ENCODE measurements at regions not wholly inside any gene's neighbourhood (a gene's known extent, or its start where the extent isn't known, plus 50 kb on each side); places are given as distances from the start of the nearest gene placed in this dataset.
A peak's percentile ranks its signal among the peaks of the same experiment; 100 is the strongest.

- ChIA-PET CTCF (interaction anchor here (0.8 to 3.8 kb wide), 16 partner anchors 10 to 189 kb away, joined by 3 to 20 read pairs (median 4); no protein-coding TSS in a partner anchor), POLR2A (no interaction called here)
- peak overlapping the region; percentile 83 for H3K4me2 ChIP-seq
- ATAC-seq: peak; percentile 80 to 95
- peak overlapping the region; percentile 38 for H3K4me3 ChIP-seq
- FAIRE-seq: no peak
- 57% methylated on average over 15 of the region's 56 CpGs for WGBS (ENCODE audit: missing lambda C conversion rate)
- no peaks in the 10 kb centered on the region for H3K9me3 ChIP-seq
- TF ChIP-seq EP300 (IDR thresholded peaks at IDR 0.05) (no peak), MYC (IDR thresholded peaks at IDR 0.05; ENCODE audit: borderline replicate concordance, low read length) (no peak), SMC3 (IDR thresholded peaks at IDR 0.05) (peak; percentile 83), RCOR1 (IDR thresholded peaks at IDR 0.05; ENCODE audit: low read depth, low read length) (no peak), PBX3 (IDR thresholded peaks at IDR 0.05) (no peak), RAD21 (conservative IDR thresholded peaks at IDR 0.05 in 1 of 2, IDR thresholded peaks at IDR 0.05 in 1 of 2) (peak; percentile 45 to 78; a peak in 4 of 5 replicates), HMGXB4 (CRISPR knock-in tag; IDR thresholded peaks at IDR 0.05; ENCODE audit: borderline replicate concordance) (0 out of 2 replicates have a peak, but pooled peaks have one; percentile 46)
- TF ChIP-seq, protein P1, sequence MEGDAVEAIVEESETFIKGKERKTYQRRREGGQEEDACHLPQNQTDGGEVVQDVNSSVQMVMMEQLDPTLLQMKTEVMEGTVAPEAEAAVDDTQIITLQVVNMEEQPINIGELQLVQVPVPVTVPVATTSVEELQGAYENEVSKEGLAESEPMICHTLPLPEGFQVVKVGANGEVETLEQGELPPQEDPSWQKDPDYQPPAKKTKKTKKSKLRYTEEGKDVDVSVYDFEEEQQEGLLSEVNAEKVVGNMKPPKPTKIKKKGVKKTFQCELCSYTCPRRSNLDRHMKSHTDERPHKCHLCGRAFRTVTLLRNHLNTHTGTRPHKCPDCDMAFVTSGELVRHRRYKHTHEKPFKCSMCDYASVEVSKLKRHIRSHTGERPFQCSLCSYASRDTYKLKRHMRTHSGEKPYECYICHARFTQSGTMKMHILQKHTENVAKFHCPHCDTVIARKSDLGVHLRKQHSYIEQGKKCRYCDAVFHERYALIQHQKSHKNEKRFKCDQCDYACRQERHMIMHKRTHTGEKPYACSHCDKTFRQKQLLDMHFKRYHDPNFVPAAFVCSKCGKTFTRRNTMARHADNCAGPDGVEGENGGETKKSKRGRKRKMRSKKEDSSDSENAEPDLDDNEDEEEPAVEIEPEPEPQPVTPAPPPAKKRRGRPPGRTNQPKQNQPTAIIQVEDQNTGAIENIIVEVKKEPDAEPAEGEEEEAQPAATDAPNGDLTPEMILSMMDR (IDR thresholded peaks at IDR 0.05): peak; percentile 79
- H3K4me1 ChIP-seq: peaks cover 17% of the 10 kb centered on the region; the same call in 2 of the 3 replicates
- DNase-seq (ENCODE audit: low read depth in 1 of 2, low spot score in 1 of 2): peak; percentile 29 to 44
- H3K27ac ChIP-seq: peak overlapping the region; percentile 55 to 86; a peak in 5 of 6 replicates
These were observed 106.8 kb upstream of the CLMP start for GRCh38 chr11:123301696-123302400.

DNA sequence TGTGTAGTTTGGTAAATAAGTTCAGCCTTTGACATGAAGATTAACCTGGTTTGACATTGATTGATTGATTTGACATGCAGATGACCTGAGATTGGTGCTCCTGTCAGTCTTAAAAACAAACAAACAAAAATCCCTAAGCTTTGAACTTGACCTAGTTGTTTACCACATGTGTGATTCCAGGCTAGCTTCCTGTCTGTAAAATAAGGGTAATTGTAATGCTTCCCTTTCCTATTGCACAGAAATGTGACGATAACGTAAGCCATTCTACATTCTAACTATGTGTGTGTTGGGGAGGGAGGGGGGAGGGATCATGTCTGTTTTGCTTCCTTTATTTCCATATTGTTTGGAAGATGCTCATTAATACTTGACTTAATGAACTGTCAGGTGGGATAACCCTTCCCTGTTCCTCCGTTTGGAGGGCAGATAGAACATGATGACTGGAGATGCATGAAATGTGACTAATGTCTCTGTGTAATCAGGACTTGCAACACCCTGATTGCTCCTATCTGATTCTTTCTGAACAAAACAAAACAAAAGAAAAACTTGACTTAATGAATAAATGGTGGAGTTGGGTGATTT lies 106.1 kb upstream of the CLMP start:
- H3K27ac ChIP-seq: peak overlapping the region in 1 of 2 experiments; percentile 86; a peak in 3 of 6 replicates
- H3K4me2 ChIP-seq: peak overlapping the region; percentile 83
- peak in 1 of 2 experiments; percentile 13 for DNase-seq (ENCODE audit: low read depth in 1 of 2, low spot score in 1 of 2)
- WGBS (ENCODE audit: missing lambda C conversion rate): 62% methylated on average over 3 of the region's 3 CpGs
- TF ChIP-seq HDAC2 (IDR thresholded peaks at IDR 0.05) (no peak), ZSCAN20 (CRISPR knock-in tag; IDR thresholded peaks at IDR 0.05) (no peak), CHD2 (IDR thresholded peaks at IDR 0.05; ENCODE audit: low read length, partially characterized antibody) (no peak), BHLHE40 (IDR thresholded peaks at IDR 0.05; ENCODE audit: low read depth, low read length) (no peak), CBX2 (IDR thresholded peaks at IDR 0.05; ENCODE audit: borderline replicate concordance, low read depth) (no peak), ESRRA (IDR thresholded peaks at IDR 0.05; ENCODE audit: borderline replicate concordance, low read length) (no peak), ZC3H11A (IDR thresholded peaks at IDR 0.05) (no peak), ZFP36 (IDR thresholded peaks at IDR 0.05; ENCODE audit: borderline replicate concordance, partially characterized antibody) (no peak), FOSB (CRISPR knock-in tag; IDR thresholded peaks at IDR 0.05) (no peak), RNF2 (IDR thresholded peaks at IDR 0.05; ENCODE audit: borderline replicate concordance, low read depth) (no peak), FOXS1 (CRISPR knock-in tag; IDR thresholded peaks at IDR 0.05) (no peak), MAX (IDR thresholded peaks at IDR 0.05) (no peak), MAZ (IDR thresholded peaks at IDR 0.05; ENCODE audit: borderline replicate concordance, low read depth, low read length) (no peak), RAD21 (conservative IDR thresholded peaks at IDR 0.05 in 1 of 2, IDR thresholded peaks at IDR 0.05 in 1 of 2) (no peak), RFX5 (IDR thresholded peaks at IDR 0.05) (no peak)
- H3K4me3 ChIP-seq: no peak overlapping the region
- ChIA-PET CTCF (interaction anchor here (0.5 to 3.8 kb wide), 23 partner anchors 9 to 1317 kb away, joined by 3 to 20 read pairs (median 3); no protein-coding TSS in a partner anchor), POLR2A (interaction anchor here (0.6 kb wide), 1 partner anchor 40 kb away, joined by 5 read pairs; no protein-coding TSS in a partner anchor)
- H3K9me3 ChIP-seq: no peaks in the 10 kb centered on the region
- ATAC-seq: no peak
- no peak for FAIRE-seq
- H3K4me1 ChIP-seq: peaks cover 17% of the 10 kb centered on the region; the same call in 2 of the 3 replicates
